Retinal pigment epithelial cell (primary cell): ENCODE measurements at regions not wholly inside any gene's neighbourhood (a gene's known extent, or its start where the extent isn't known, plus 50 kb on each side); places are given as distances from the start of the nearest gene placed in this dataset.
"Not testable (repeated sequence)": the region's sequence is repeated elsewhere in the genome, so short reads cannot be mapped to it uniquely, and the experiment has no call there.

Experiments used
- DNase-seq: peaks from one replicate; pipeline ENCODE4 v3.0.0-alpha.2; 2010; ENCODE audit warnings: low read depth
- H3K4me3 ChIP-seq: 2 replicates; pipeline ENCODE4 v1.5.1; 2011; ENCODE audit warnings: mild to moderate bottlenecking, low read length, control low read depth, moderate library complexity
- TF ChIP-seq, protein P1 (sequence below): conservative IDR thresholded peaks from 2 replicates; pipeline ENCODE4 v1.5.1; 2011; ENCODE audit warnings: low read depth, low read length, control low read depth, inconsistent platforms

DNA sequence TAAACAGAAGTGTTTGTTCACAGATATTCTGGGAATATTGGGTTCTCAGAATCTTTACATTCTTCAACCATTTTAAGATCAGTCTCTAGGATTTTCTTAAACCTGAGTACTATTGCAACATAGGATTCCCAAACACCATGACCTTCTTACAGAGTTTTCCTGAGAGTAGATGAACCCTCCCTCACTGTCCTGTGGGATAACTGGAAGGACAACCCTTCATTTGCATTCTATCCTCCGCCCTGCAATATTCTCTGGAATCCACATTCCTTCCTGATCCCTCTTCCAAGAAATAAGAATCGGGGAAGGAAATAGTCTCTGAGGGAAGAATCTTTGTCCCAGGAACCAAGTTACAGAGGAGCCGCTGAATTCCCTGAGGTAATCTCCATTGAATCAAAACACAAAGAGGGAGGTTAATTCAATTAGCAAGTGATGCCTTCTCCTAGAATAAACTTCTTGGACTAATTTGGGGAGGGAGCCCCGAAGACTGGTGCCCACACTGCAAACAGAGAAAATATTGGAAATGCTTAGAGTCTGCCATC, 99.8 kb upstream of the MBIP start:
- TF ChIP-seq, protein P1, sequence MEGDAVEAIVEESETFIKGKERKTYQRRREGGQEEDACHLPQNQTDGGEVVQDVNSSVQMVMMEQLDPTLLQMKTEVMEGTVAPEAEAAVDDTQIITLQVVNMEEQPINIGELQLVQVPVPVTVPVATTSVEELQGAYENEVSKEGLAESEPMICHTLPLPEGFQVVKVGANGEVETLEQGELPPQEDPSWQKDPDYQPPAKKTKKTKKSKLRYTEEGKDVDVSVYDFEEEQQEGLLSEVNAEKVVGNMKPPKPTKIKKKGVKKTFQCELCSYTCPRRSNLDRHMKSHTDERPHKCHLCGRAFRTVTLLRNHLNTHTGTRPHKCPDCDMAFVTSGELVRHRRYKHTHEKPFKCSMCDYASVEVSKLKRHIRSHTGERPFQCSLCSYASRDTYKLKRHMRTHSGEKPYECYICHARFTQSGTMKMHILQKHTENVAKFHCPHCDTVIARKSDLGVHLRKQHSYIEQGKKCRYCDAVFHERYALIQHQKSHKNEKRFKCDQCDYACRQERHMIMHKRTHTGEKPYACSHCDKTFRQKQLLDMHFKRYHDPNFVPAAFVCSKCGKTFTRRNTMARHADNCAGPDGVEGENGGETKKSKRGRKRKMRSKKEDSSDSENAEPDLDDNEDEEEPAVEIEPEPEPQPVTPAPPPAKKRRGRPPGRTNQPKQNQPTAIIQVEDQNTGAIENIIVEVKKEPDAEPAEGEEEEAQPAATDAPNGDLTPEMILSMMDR = no peak
- no peak for DNase-seq
- no peak overlapping the region for H3K4me3 ChIP-seq

DNA sequence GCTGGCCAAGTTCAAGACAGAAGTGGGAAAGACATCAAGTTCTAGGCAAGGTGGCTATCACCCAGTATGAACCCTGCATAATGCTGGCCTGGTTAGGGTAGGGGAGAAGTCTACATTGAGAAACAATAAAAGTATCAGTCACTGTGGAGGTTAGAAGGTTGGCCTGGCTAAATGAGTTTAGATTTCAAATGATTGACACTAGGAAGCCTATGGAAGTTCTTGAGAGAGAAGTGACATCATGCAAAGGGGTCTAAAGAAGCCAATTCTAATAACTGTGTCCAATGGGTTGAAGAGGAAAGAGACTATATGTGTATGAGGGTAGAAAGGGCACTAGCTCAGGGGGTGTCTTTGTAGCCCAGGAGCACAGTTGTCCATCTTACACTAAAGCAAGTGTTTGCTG, 98.5 kb upstream of the MBIP start:
- TF ChIP-seq, protein P1 = no peak

DNA sequence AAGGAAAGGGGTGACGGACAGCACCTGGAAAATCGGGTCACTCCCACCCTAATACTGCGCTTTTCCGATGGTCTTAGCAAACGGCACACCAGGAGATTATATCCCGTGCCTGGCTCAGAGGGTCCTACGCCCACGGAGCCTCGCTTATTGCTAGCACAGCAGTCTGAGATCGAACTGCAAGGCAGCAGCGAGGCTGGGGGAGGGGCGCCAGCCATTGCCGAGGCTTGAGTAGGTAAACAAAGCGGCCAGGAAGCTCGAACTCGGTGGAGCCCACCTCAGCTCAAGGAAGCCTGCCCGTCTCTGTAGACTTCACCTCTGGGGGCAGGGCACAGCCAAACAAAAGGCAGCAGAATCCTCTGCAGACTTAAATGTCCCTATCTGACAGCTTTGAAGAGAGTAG, 91.5 kb upstream of the MBIP start:
- DNase-seq, H3K4me3 ChIP-seq: not testable (repeated sequence)

More for the DNA sequence above, 98.5 kb upstream of the MBIP start:
- no peak for DNase-seq
- no peak overlapping the region for H3K4me3 ChIP-seq

DNA sequence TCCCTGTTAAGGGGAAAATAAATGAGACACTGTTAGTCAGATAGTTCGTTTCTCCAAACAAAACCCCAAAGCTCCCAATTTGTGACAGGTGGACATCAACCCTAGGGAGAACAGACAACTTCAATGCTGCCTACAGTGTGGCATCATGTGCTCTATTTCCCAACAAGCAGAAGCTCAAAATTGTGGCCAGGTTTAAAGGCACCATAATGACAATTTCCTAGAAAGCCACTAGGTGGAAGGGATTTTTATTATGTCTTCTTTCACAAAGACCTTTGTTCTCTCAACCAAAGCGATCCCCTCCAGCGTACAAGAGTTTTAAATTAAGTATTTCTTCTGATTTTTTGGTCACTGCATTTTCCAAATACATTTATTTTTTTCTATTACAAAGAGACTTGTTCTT, 88.0 kb upstream of the MBIP start:
- H3K4me3 ChIP-seq = no peak overlapping the region
- no peak for DNase-seq
- TF ChIP-seq, protein P1 = no peak

DNA sequence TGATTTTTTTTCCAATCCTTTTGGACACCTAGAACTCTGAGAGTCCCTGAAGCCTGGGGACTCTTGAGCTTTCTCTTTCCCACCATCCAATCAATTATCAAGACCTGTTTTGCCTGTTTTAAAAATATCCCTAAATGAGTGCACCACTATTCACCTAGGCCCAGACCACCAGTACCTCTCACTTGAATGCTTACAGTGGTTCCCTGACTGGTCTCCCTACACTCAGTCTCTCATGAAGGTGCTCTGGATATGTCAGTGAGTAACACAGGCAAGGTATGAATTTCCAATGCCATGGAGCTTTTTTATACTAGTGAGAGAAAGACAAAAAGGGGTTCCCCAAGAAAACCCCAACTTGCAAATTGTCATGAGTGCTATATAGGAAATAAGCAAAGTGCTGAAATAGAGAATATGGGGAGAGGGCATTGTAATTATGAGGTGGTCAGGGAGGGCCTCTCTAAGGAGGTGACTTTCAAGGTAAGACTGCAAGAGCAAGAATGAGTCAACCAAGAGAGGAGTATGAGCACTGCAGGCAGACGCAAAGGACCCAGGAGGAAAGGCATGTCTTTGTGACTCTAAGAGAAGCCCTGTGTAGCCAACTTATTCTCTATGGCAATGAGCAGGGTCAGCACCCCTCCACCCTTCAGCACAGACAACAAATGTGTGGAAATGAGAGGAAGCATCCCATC, 85.3 kb upstream of the MBIP start:
- no peak overlapping the region for H3K4me3 ChIP-seq
- TF ChIP-seq, protein P1 = no peak
- no peak for DNase-seq

DNA sequence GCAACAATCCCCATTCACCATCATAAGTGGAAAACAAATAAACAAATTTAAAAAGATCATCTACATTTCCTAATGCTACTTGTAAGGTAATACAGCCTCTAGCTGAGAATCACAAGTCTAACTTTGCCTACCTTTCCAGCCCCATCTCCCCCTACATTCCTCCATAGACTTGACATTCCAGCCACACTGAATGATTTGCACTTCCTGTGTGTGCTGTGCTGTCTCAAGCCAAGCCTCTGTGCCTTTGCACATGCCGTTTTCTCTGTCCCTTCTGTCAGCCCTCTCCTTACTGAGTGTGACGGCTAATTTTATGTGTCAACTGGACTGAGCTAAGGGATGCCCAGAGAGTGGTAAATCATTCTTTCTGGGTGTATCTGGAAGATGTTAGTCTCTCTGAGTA, 82.4 kb upstream of the MBIP start:
- no peak overlapping the region for H3K4me3 ChIP-seq
- DNase-seq = no peak
- TF ChIP-seq, protein P1 = no peak

DNA sequence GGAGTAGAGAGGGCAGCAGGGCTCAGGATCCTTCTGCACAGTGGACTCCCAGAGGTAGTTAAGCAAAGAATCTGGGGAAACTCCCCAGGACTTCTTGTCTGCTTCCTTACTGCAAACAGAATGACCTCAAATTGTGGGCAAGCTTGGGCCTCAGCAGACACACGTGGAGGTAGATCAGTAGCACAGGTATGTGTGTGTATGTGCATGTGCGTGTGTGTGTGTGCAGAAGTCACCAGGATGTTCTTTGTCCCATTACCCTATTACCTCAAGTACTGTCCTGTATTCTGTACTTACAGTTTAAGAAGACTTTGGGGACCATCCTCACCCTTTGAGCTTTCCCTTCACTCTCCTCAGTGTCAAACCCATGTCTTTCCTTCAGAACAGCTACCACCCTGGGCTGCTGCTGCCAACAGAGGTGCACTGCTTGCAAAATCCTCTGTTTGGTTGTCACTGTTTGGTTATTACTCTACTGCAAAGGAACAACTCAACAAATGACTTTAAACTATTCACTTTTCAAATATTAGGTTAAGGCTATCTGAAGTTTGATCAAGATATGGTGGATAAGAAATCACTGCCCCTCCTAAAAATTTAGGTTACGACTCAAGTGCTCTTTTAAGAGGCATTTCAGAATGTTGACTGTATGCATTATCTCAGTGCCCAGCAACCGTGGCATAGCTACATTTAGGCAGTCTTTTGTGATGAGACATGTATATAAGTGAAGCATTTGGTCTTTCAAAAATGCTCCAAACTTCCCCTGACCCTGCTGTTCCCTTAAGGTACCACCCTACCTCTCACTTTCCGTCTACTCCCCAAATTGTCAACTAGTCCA, 78.2 kb upstream of the MBIP start:
- H3K4me3 ChIP-seq = no peak overlapping the region
- TF ChIP-seq, protein P1 = no peak
- DNase-seq = no peak
